ENCODE measurements at regions not wholly inside any gene's neighbourhood (a gene's known extent, or its start where the extent isn't known, plus 50 kb on each side); places are given as distances from the start of the nearest gene placed in this dataset.

DNA sequence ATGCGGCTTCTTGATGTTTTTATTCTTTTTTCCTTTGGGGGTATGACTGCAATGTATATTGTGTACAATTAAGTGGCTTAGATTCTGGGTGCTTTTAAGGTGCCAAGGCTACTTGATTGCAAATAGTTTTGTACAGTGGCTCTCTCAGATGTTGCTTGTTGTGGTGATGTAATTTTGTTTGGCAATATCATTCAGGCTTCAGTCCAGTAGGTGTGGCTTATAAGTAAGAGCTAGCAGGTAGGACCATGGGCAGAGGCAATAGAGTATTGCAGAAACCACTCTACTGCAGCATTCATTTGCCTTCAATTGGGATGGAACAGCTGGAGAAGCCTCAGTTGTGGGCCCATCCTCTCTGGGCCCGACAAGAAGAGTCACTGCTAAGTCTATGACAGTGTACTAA is 407.9 kb upstream of the MAN1A1 start:
- TF ChIP-seq FOXP2 (optimal IDR thresholded peaks at IDR 0.05; ENCODE audit: borderline replicate concordance, extremely low read depth, extremely low read length, insufficient read depth), result no peak
- TF ChIP-seq POLR2AphosphoS5 (IDR thresholded peaks at IDR 0.05; ENCODE audit: low read depth, low read length), result no peak

GRCh38 chr6:119749335-119749734 is 399.8 kb upstream of the MAN1A1 start:
- TF ChIP-seq TAF1 (IDR thresholded peaks at IDR 0.05; ENCODE audit: borderline replicate concordance, insufficient read depth, low read length) (no peak), POLR2AphosphoS5 (IDR thresholded peaks at IDR 0.05; ENCODE audit: low read depth, low read length) (no peak), SIN3A (IDR thresholded peaks at IDR 0.05; ENCODE audit: borderline replicate concordance, insufficient read depth, low read length) (no peak), FOXP2 (optimal IDR thresholded peaks at IDR 0.05; ENCODE audit: borderline replicate concordance, extremely low read depth, extremely low read length, insufficient read depth) (no peak)
- TF ChIP-seq, protein P1, sequence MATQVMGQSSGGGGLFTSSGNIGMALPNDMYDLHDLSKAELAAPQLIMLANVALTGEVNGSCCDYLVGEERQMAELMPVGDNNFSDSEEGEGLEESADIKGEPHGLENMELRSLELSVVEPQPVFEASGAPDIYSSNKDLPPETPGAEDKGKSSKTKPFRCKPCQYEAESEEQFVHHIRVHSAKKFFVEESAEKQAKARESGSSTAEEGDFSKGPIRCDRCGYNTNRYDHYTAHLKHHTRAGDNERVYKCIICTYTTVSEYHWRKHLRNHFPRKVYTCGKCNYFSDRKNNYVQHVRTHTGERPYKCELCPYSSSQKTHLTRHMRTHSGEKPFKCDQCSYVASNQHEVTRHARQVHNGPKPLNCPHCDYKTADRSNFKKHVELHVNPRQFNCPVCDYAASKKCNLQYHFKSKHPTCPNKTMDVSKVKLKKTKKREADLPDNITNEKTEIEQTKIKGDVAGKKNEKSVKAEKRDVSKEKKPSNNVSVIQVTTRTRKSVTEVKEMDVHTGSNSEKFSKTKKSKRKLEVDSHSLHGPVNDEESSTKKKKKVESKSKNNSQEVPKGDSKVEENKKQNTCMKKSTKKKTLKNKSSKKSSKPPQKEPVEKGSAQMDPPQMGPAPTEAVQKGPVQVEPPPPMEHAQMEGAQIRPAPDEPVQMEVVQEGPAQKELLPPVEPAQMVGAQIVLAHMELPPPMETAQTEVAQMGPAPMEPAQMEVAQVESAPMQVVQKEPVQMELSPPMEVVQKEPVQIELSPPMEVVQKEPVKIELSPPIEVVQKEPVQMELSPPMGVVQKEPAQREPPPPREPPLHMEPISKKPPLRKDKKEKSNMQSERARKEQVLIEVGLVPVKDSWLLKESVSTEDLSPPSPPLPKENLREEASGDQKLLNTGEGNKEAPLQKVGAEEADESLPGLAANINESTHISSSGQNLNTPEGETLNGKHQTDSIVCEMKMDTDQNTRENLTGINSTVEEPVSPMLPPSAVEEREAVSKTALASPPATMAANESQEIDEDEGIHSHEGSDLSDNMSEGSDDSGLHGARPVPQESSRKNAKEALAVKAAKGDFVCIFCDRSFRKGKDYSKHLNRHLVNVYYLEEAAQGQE (IDR thresholded peaks at IDR 0.05; ENCODE audit: insufficient read depth in 1 of 2, low read depth in 2 of 2, low read length in 2 of 2), result no peak

DNA sequence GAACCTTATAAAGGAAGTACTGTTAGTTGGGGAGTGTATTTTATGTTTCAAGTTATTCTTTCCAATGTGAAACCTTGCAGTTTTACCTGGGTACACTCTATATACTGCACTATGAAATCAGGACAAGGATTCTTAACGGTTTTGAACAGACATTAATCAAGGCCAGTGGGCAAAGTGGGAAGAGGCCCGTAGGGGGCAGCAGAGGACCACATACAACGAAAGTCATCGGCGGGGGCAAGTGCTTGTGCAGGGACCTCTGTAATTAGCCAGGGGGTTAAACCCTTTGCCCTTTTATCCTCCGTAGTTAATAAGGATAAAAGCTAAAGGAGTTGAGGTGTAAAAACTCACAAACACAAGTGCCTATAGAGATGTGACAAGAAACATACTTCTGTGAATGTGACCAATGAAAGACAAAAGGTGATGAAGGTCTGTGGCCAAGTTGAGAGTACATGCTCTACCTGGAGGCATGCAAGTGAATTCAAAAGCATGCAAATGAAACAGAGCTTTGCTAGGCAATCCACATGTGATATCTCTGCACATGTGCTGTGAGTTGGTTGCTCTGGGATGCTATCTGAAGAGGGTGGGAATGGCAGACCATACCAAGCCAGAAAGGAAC is 392.7 kb upstream of the MAN1A1 start:
- TF ChIP-seq POLR2AphosphoS5 (IDR thresholded peaks at IDR 0.05; ENCODE audit: low read depth, low read length) (no peak), SIN3A (IDR thresholded peaks at IDR 0.05; ENCODE audit: borderline replicate concordance, insufficient read depth, low read length) (no peak), TAF1 (IDR thresholded peaks at IDR 0.05; ENCODE audit: borderline replicate concordance, insufficient read depth, low read length) (no peak), FOXP2 (optimal IDR thresholded peaks at IDR 0.05; ENCODE audit: borderline replicate concordance, extremely low read depth, extremely low read length, insufficient read depth) (no peak)
- TF ChIP-seq, protein P1 (IDR thresholded peaks at IDR 0.05; ENCODE audit: insufficient read depth in 1 of 2, low read depth in 2 of 2, low read length in 2 of 2), result no peak

GRCh38 chr6:119739769-119740168 is 390.2 kb upstream of the MAN1A1 start:
- TF ChIP-seq FOXP2 (optimal IDR thresholded peaks at IDR 0.05; ENCODE audit: borderline replicate concordance, extremely low read depth, extremely low read length, insufficient read depth) (no peak), TAF1 (IDR thresholded peaks at IDR 0.05; ENCODE audit: borderline replicate concordance, insufficient read depth, low read length) (no peak), POLR2AphosphoS5 (IDR thresholded peaks at IDR 0.05; ENCODE audit: low read depth, low read length) (no peak), SIN3A (IDR thresholded peaks at IDR 0.05; ENCODE audit: borderline replicate concordance, insufficient read depth, low read length) (no peak)
- TF ChIP-seq, protein P1 (IDR thresholded peaks at IDR 0.05; ENCODE audit: insufficient read depth in 1 of 2, low read depth in 2 of 2, low read length in 2 of 2), result no peak

GRCh38 chr6:119738425-119738824 is 388.9 kb upstream of the MAN1A1 start:
- TF ChIP-seq FOXP2 (optimal IDR thresholded peaks at IDR 0.05; ENCODE audit: borderline replicate concordance, extremely low read depth, extremely low read length, insufficient read depth) (no peak), TAF1 (IDR thresholded peaks at IDR 0.05; ENCODE audit: borderline replicate concordance, insufficient read depth, low read length) (no peak), POLR2AphosphoS5 (IDR thresholded peaks at IDR 0.05; ENCODE audit: low read depth, low read length) (no peak), SIN3A (IDR thresholded peaks at IDR 0.05; ENCODE audit: borderline replicate concordance, insufficient read depth, low read length) (no peak)
- TF ChIP-seq, protein P1 (IDR thresholded peaks at IDR 0.05; ENCODE audit: insufficient read depth in 1 of 2, low read depth in 2 of 2, low read length in 2 of 2), result no peak

Measured in PFSK-1 (cell line).